H9 (cell line): ENCODE measurements at regions not wholly inside any gene's neighbourhood (a gene's known extent, or its start where the extent isn't known, plus 50 kb on each side); places are given as distances from the start of the nearest gene placed in this dataset.

Source experiments
- DNase-seq: peaks from one replicate; pipeline ENCODE4 v3.0.0-alpha.2; 2017
- H2AFZ ChIP-seq: one replicate; pipeline ENCODE4 v1.6.1; 2013; ENCODE audit warnings: mild to moderate bottlenecking, low read length, control low read depth, moderate library complexity
- H2AK5ac ChIP-seq: 2 replicates; pipeline ENCODE4 v1.6.1; 2013; ENCODE audit warnings: low read length, control low read depth, mixed read lengths; ENCODE audit not compliant: insufficient read length
- H2BK120ac ChIP-seq: one replicate; pipeline ENCODE4 v1.6.1; 2013; ENCODE audit warnings: low read depth, mild to moderate bottlenecking, low read length, control low read depth, inconsistent platforms; ENCODE audit not compliant: poor library complexity, severe bottlenecking
- H2BK12ac ChIP-seq: 2 replicates; pipeline ENCODE4 v1.6.1; 2013; ENCODE audit warnings: low read length, control low read depth, mixed read lengths, low read depth; ENCODE audit not compliant: insufficient read length
- H2BK15ac ChIP-seq: 2 replicates; pipeline ENCODE4 v1.6.1; 2013; ENCODE audit warnings: low read depth, low read length, control low read depth
- H2BK20ac ChIP-seq: one replicate; pipeline ENCODE4 v1.6.1; 2013; ENCODE audit warnings: low read depth, mild to moderate bottlenecking, low read length, control low read depth, inconsistent platforms; ENCODE audit not compliant: poor library complexity, severe bottlenecking
- H2BK5ac ChIP-seq: 2 replicates; pipeline ENCODE4 v1.6.1; 2013; ENCODE audit warnings: low read length, control low read depth, mixed read lengths; ENCODE audit not compliant: insufficient read length
- H3K14ac ChIP-seq: 2 replicates; pipeline ENCODE4 v1.6.1; 2013; ENCODE audit warnings: low read length, control low read depth; ENCODE audit not compliant: insufficient read depth
- H3K18ac ChIP-seq: 2 replicates; pipeline ENCODE4 v1.6.1; 2013; ENCODE audit warnings: low read depth, mild to moderate bottlenecking, mixed read lengths, low read length, control low read depth; ENCODE audit not compliant: insufficient read length
- H3K23ac ChIP-seq: 2 replicates; pipeline ENCODE4 v1.6.1; 2013; ENCODE audit warnings: low read length, control low read depth, mixed read lengths, low read depth; ENCODE audit not compliant: insufficient read length
- H3K23me2 ChIP-seq: 2 replicates; pipeline ENCODE4 v1.6.1; 2013; ENCODE audit warnings: low read depth, mild to moderate bottlenecking, mixed read lengths, low read length, control low read depth; ENCODE audit not compliant: insufficient read length, poor library complexity, severe bottlenecking
- H3K27ac ChIP-seq: 2 replicates; pipeline ENCODE4 v1.5.1; 2013; ENCODE audit warnings: low read length, control low read depth, mixed read lengths, low read depth; ENCODE audit not compliant: insufficient read length
- H3K27me3 ChIP-seq: 2 replicates; pipeline ENCODE4 v1.6.1; 2013; ENCODE audit warnings: low read length, control low read depth, inconsistent platforms; ENCODE audit not compliant: insufficient read depth
- H3K4ac ChIP-seq: 2 replicates; pipeline ENCODE4 v1.6.1; 2013; ENCODE audit warnings: low read depth, mild to moderate bottlenecking, control low read depth, inconsistent platforms, low read length, moderate library complexity
- H3K4me1 ChIP-seq: 2 replicates; pipeline ENCODE4 v1.6.1; 2013; ENCODE audit warnings: low read length, control low read depth, inconsistent platforms; ENCODE audit not compliant: insufficient read depth
- H3K4me2 ChIP-seq: 2 replicates; pipeline ENCODE4 v1.6.1; 2013; ENCODE audit warnings: low read length, control low read depth, mixed read lengths; ENCODE audit not compliant: insufficient read length, insufficient read depth
- H3K56ac ChIP-seq: 2 replicates; pipeline ENCODE4 v1.6.1; 2013; ENCODE audit warnings: low read depth, mild to moderate bottlenecking, mixed read lengths, low read length, control low read depth; ENCODE audit not compliant: insufficient read length
- H3K79me1 ChIP-seq: 2 replicates; pipeline ENCODE4 v1.6.1; 2013; ENCODE audit warnings: low read depth, mild to moderate bottlenecking, moderate library complexity, low read length, control low read depth, inconsistent platforms; ENCODE audit not compliant: insufficient read depth, poor library complexity, severe bottlenecking
- H3K79me2 ChIP-seq: 2 replicates; pipeline ENCODE4 v1.6.1; 2013; ENCODE audit warnings: low read length, control low read depth, inconsistent platforms; ENCODE audit not compliant: insufficient read depth
- H3K9ac ChIP-seq: 2 replicates; pipeline ENCODE4 v1.6.1; 2013; ENCODE audit warnings: low read length, control low read depth, mixed read lengths; ENCODE audit not compliant: insufficient read length; ENCODE audit errors: extremely low read depth
- H3K9me3 ChIP-seq: one replicate; pipeline ENCODE4 v1.6.1; 2013; ENCODE audit warnings: low read depth, low read length, inconsistent platforms; ENCODE audit not compliant: control insufficient read depth
- H3T11ph ChIP-seq: one replicate; pipeline ENCODE4 v1.6.1; 2013; ENCODE audit warnings: mild to moderate bottlenecking, low read length, control low read depth, inconsistent platforms
- H4K20me1 ChIP-seq: one replicate; pipeline ENCODE4 v1.6.1; 2013; ENCODE audit not compliant: control insufficient read depth, insufficient read length, insufficient read depth
- H4K5ac ChIP-seq: 2 replicates; pipeline ENCODE4 v1.6.1; 2013; ENCODE audit warnings: low read depth, mild to moderate bottlenecking, mixed read lengths, low read length, control low read depth; ENCODE audit not compliant: insufficient read length
- H4K8ac ChIP-seq: replicated peaks from 2 replicates; pipeline ENCODE4 v1.6.1; 2013; ENCODE audit warnings: low read length, control low read depth, mixed read lengths, low read depth; ENCODE audit not compliant: insufficient read length
- H4K91ac ChIP-seq: 2 replicates; pipeline ENCODE4 v1.6.1; 2013; ENCODE audit warnings: low read depth, mild to moderate bottlenecking, moderate library complexity, mixed read lengths, low read length, control low read depth; ENCODE audit not compliant: insufficient read length
- H3K27ac Mint-ChIP-seq, 3 experiments: 2 replicates in 2 of 3; 3 replicates in 1 of 3; pipeline ENCODE4 v1.8.0; 2020 to 2021; ENCODE audit warnings: mixed read lengths in 3 of 3, mild to moderate bottlenecking in 1 of 3, moderate library complexity in 1 of 3
- H3K27me3 Mint-ChIP-seq: 2 replicates; pipeline ENCODE4 v1.8.0; 2021; ENCODE audit warnings: low read depth, mild to moderate bottlenecking, moderate library complexity, mixed read lengths
- H3K36me3 Mint-ChIP-seq, 3 experiments: 2 replicates in 2 of 3; 3 replicates in 1 of 3; pipeline ENCODE4 v1.8.0; 2020 to 2021; ENCODE audit warnings: low read depth in 3 of 3, mixed read lengths in 3 of 3; ENCODE audit not compliant: insufficient read depth in 1 of 3
- H3K4me1 Mint-ChIP-seq, 2 experiments: 2 replicates each; pipeline ENCODE4 v1.8.0; 2020; ENCODE audit warnings: mixed read lengths in 2 of 2
- H3K4me3 Mint-ChIP-seq, 2 experiments: 2 replicates in 1 of 2; 3 replicates in 1 of 2; pipeline ENCODE4 v1.8.0; 2020 to 2021; ENCODE audit warnings: mild to moderate bottlenecking in 2 of 2, mixed read lengths in 2 of 2, moderate library complexity in 1 of 2
- H3K9me3 Mint-ChIP-seq, 2 experiments: 2 replicates in 1 of 2; 3 replicates in 1 of 2; pipeline ENCODE4 v1.8.0; 2020; ENCODE audit warnings: mild to moderate bottlenecking in 2 of 2, mixed read lengths in 2 of 2, moderate library complexity in 1 of 2
- CTCF ChIP-seq: fragments of 200-600 bp; sonication (generic); conservative IDR thresholded peaks from 3 replicates; pipeline ENCODE4 v1.8.0; 2021; ENCODE audit warnings: antibody characterized with exemption, mild to moderate bottlenecking
- WGBS: extraction: QIAGEN DNeasy Blood & Tissue Kit; methylation state at CpG from one replicate; pipeline ENCODE4 v1.1.7; 2013; ENCODE audit warnings: missing lambda C conversion rate, low lambda C conversion rate, mixed read lengths; ENCODE audit not compliant: insufficient read length; ENCODE audit errors: extremely low coverage; 5-methylcytosine and 5-hydroxymethylcytosine counted together

GRCh38 chr1:213864091-213864490 lies 123.7 kb upstream of the PROX1 start:
- Histone ChIP-seq H4K8ac (no peak overlapping the region), H3K9ac (no peak overlapping the region), H3T11ph (no peak overlapping the region), H3K79me2 (no peaks in the 10 kb centered on the region), H4K5ac (no peak overlapping the region), H3K23me2 (no peaks in the 10 kb centered on the region), H3K4me2 (no peak overlapping the region), H3K79me1 (no peaks in the 10 kb centered on the region), H2AFZ (no peak overlapping the region), H3K14ac (no peak overlapping the region), H3K4ac (no peak overlapping the region), H3K27me3 (no peaks in the 10 kb centered on the region), H2BK15ac (no peak overlapping the region), H2BK5ac (no peak overlapping the region), H4K91ac (no peak overlapping the region), H3K4me1 (no peaks in the 10 kb centered on the region), H2BK12ac (no peak overlapping the region), H2AK5ac (no peak overlapping the region), H3K9me3 (no peaks in the 10 kb centered on the region), H3K18ac (no peak overlapping the region), H3K27ac (no peak overlapping the region), H3K23ac (no peak overlapping the region), H2BK120ac (no peak overlapping the region), H2BK20ac (no peak overlapping the region), H3K56ac (no peak overlapping the region), H4K20me1 (no peaks in the 10 kb centered on the region)
- Mint-ChIP-seq H3K4me1 (no peaks in the 10 kb centered on the region), H3K4me3 (no peak overlapping the region), H3K36me3 (no peaks in the 10 kb centered on the region), H3K27ac (no peak overlapping the region), H3K27me3 (no peaks in the 10 kb centered on the region), H3K9me3 (no peaks in the 10 kb centered on the region)
- no peak for TF ChIP-seq CTCF
- WGBS: no CpG with 5 or more reads among the region's 4 CpGs
- no peak for DNase-seq
